Activated B cell treated with CpG ODN at 0.5 μM for 24 hours (primary cell): ENCODE measurements at regions not wholly inside any gene's neighbourhood (a gene's known extent, or its start where the extent isn't known, plus 50 kb on each side); places are given as distances from the start of the nearest gene placed in this dataset.
"Not testable (repeated sequence)": the region's sequence is repeated elsewhere in the genome, so short reads cannot be mapped to it uniquely, and the experiment has no call there.

ENCODE experiments used
- ATAC-seq: fragments of 200-7000 bp; cut with Tn5 transposase; one replicate; pipeline ENCODE4 v1.10.0; 2021; ENCODE audit warnings: low read depth, mild to moderate bottlenecking, moderate library complexity
- CTCF ChIA-PET: fragments of 350-600 bp; sonication (Branson Sonifier 250); formaldehyde crosslinking; loops from one replicate; lab custom pipeline; 2021; ENCODE audit warnings: antibody characterized with exemption; lab: Charles Lee
- POLR2A ChIA-PET: fragments of 350-600 bp; sonication (Branson Sonifier 250); formaldehyde crosslinking; loops from one replicate; lab custom pipeline; 2021; ENCODE audit warnings: antibody characterized with exemption; lab: Charles Lee
- DNase-seq: peaks from one replicate; pipeline ENCODE4 v3.0.0; 2022
- H3K27ac Mint-ChIP-seq: one replicate; pipeline ENCODE4 v1.8.0; 2020; ENCODE audit warnings: mixed read lengths
- H3K27me3 Mint-ChIP-seq: one replicate; pipeline ENCODE4 v1.8.0; 2021; ENCODE audit warnings: mixed read lengths
- H3K36me3 Mint-ChIP-seq: one replicate; pipeline ENCODE4 v1.8.0; 2021; ENCODE audit warnings: low read depth, mixed read lengths
- H3K4me1 Mint-ChIP-seq: one replicate; pipeline ENCODE4 v1.8.0; 2021; ENCODE audit warnings: mixed read lengths
- H3K4me3 Mint-ChIP-seq: one replicate; pipeline ENCODE4 v1.8.0; 2020; ENCODE audit warnings: mild to moderate bottlenecking, mixed read lengths
- H3K9me3 Mint-ChIP-seq: one replicate; pipeline ENCODE4 v1.8.0; 2020; ENCODE audit warnings: mixed read lengths
- CTCF ChIP-seq: fragments of 200-600 bp; IDR thresholded peaks from one replicate; pipeline ENCODE4 v1.8.0; 2022; ENCODE audit warnings: antibody characterized with exemption, mild to moderate bottlenecking
- intact Hi-C: fragments of 100-400 bp; cut with micrococcal nuclease; formaldehyde crosslinking; loops from one replicate; pipeline ENCODE4 v1.15.1; 2024

GRCh38 chr1:238384381-238384780 lies 493.7 kb upstream of the ZP4 start:
- DNase-seq (no peak), ATAC-seq (no peak)
- Mint-ChIP-seq H3K36me3 (no peaks in the 10 kb centered on the region), H3K9me3 (no peaks in the 10 kb centered on the region), H3K4me1 (no peaks in the 10 kb centered on the region), H3K27ac (no peak overlapping the region), H3K27me3 (no peaks in the 10 kb centered on the region), H3K4me3 (no peak overlapping the region)
- intact Hi-C loops, result no loop called here
- TF ChIP-seq CTCF, result no peak
- POLR2A ChIA-PET, result no interaction called here
- CTCF ChIA-PET, result no interaction called here

GRCh38 chr1:238380167-238380566 lies 489.4 kb upstream of the ZP4 start:
- ATAC-seq (no peak), DNase-seq (no peak)
- Mint-ChIP-seq H3K27me3 (no peaks in the 10 kb centered on the region), H3K9me3 (no peaks in the 10 kb centered on the region), H3K4me1 (no peaks in the 10 kb centered on the region), H3K36me3 (no peaks in the 10 kb centered on the region), H3K4me3 (no peak overlapping the region), H3K27ac (no peak overlapping the region)
- ChIA-PET POLR2A (no interaction called here), CTCF (no interaction called here)
- intact Hi-C loops, result no loop called here
- no peak for TF ChIP-seq CTCF

GRCh38 chr1:238379446-238379845 lies 488.7 kb upstream of the ZP4 start:
- CTCF ChIA-PET, ATAC-seq, H3K9me3 Mint-ChIP-seq, DNase-seq, POLR2A ChIA-PET, H3K36me3 Mint-ChIP-seq, intact Hi-C loops, H3K4me3 Mint-ChIP-seq, H3K4me1 Mint-ChIP-seq, H3K27me3 Mint-ChIP-seq, H3K27ac Mint-ChIP-seq: not testable (repeated sequence)

GRCh38 chr1:238377280-238377919 lies 486.7 kb upstream of the ZP4 start:
- Mint-ChIP-seq H3K4me3 (no peak overlapping the region), H3K36me3 (no peaks in the 10 kb centered on the region)
- no peak for ATAC-seq

GRCh38 chr1:238370599-238370998 lies 479.9 kb upstream of the ZP4 start:
- ChIA-PET CTCF (no interaction called here), POLR2A (no interaction called here)
- intact Hi-C loops, result no loop called here
- Mint-ChIP-seq H3K4me1 (no peaks in the 10 kb centered on the region), H3K27ac (no peak overlapping the region), H3K4me3 (no peak overlapping the region), H3K9me3 (peaks cover 7% of the 10 kb centered on the region), H3K27me3 (no peaks in the 10 kb centered on the region), H3K36me3 (no peaks in the 10 kb centered on the region)
- no peak for DNase-seq
- ATAC-seq, result no peak
- no peak for TF ChIP-seq CTCF

More at GRCh38 chr1:238377280-238377919, 486.7 kb upstream of the ZP4 start:
- Mint-ChIP-seq H3K27ac (no peak overlapping the region), H3K4me1 (no peaks in the 10 kb centered on the region), H3K27me3 (no peaks in the 10 kb centered on the region), H3K9me3 (peaks cover 2% of the 10 kb centered on the region)
- no peak for DNase-seq
- no peak for TF ChIP-seq CTCF
- ChIA-PET POLR2A (no interaction called here), CTCF (no interaction called here)
- intact Hi-C loops, result no loop called here
